OCI-LY1 (cell line): ENCODE measurements at regions not wholly inside any gene's neighbourhood (a gene's known extent, or its start where the extent isn't known, plus 50 kb on each side); places are given as distances from the start of the nearest gene placed in this dataset.

Source experiments
- H2AFZ ChIP-seq: fragments of 200-600 bp; sonication (generic), shearing (Covaris generic); 2 replicates; pipeline ENCODE4 v1.6.0; 2014; ENCODE audit warnings: antibody characterized with exemption, mild to moderate bottlenecking, low read length
- H3F3A ChIP-seq: fragments of 200-600 bp; sonication (generic), shearing (Covaris generic); 2 replicates; pipeline ENCODE4 v1.6.0; 2014; ENCODE audit warnings: mild to moderate bottlenecking, antibody characterized with exemption, low read length, moderate library complexity; ENCODE audit not compliant: insufficient read depth
- H3K27ac ChIP-seq: fragments of 200-600 bp; sonication (generic); 2 replicates; pipeline ENCODE4 v1.5.1; 2014; ENCODE audit warnings: low read length, mixed run types, mild to moderate bottlenecking, low read depth; ENCODE audit not compliant: poor library complexity, severe bottlenecking
- H3K27me3 ChIP-seq: fragments of 200-600 bp; sonication (generic); 2 replicates; pipeline ENCODE4 v1.6.0; 2014; ENCODE audit warnings: antibody characterized with exemption, mild to moderate bottlenecking, low read length, moderate library complexity; ENCODE audit not compliant: insufficient read depth
- H3K36me3 ChIP-seq: fragments of 200-600 bp; sonication (generic); 2 replicates; pipeline ENCODE4 v1.6.1; 2014; ENCODE audit warnings: mild to moderate bottlenecking, antibody characterized with exemption, low read length, moderate library complexity, mixed read lengths; ENCODE audit not compliant: insufficient read depth
- H3K4me1 ChIP-seq: fragments of 200-600 bp; sonication (generic); 2 replicates; pipeline ENCODE4 v1.5.1; 2014; ENCODE audit warnings: mild to moderate bottlenecking, low read length, moderate library complexity; ENCODE audit not compliant: insufficient read depth, severe bottlenecking
- H3K4me2 ChIP-seq: fragments of 200-600 bp; sonication (generic), shearing (Covaris generic); 2 replicates; pipeline ENCODE4 v1.6.1; 2014; ENCODE audit warnings: low read length
- H3K4me3 ChIP-seq: fragments of 200-600 bp; sonication (generic); 2 replicates; pipeline ENCODE4 v1.5.1; 2014; ENCODE audit warnings: low read length, low read depth, mild to moderate bottlenecking, mixed read lengths; ENCODE audit not compliant: poor library complexity, severe bottlenecking
- H3K79me2 ChIP-seq: fragments of 200-600 bp; shearing (Covaris generic); 2 replicates; pipeline ENCODE4 v1.6.1; 2016; ENCODE audit warnings: mixed run types, low read length, mixed read lengths; ENCODE audit not compliant: insufficient read depth
- H3K9ac ChIP-seq: fragments of 200-600 bp; sonication (generic), shearing (Covaris generic); 2 replicates; pipeline ENCODE4 v1.6.1; 2014; ENCODE audit warnings: mild to moderate bottlenecking, low read length, mixed read lengths
- H3K9me2 ChIP-seq: fragments of 200-600 bp; sonication (generic), shearing (Covaris generic); 2 replicates; pipeline ENCODE4 v1.6.1; 2014; ENCODE audit warnings: low read depth, mild to moderate bottlenecking, low read length, mixed read lengths
- H3K9me3 ChIP-seq: fragments of 200-600 bp; shearing (Covaris generic); 2 replicates; pipeline ENCODE4 v1.6.1; 2014; ENCODE audit warnings: low read length, mixed read lengths
- H4K20me1 ChIP-seq: fragments of 200-600 bp; sonication (generic), shearing (Covaris generic); 2 replicates; pipeline ENCODE4 v1.6.0; 2016; ENCODE audit warnings: mild to moderate bottlenecking, low read length; ENCODE audit not compliant: insufficient read depth
- EZH2 ChIP-seq: fragments of 200-600 bp; sonication (generic), shearing (Covaris generic); IDR thresholded peaks from 2 replicates; pipeline ENCODE4 v1.8.0; 2017; ENCODE audit warnings: borderline replicate concordance, mixed run types, mild to moderate bottlenecking, antibody characterized with exemption, low read length, moderate library complexity, mixed read lengths
- TF ChIP-seq, protein P1 (sequence below): fragments of 200-600 bp; sonication (generic), shearing (Covaris generic); IDR thresholded peaks from 2 replicates; pipeline ENCODE4 v1.5.1; 2017; ENCODE audit warnings: mild to moderate bottlenecking, antibody characterized with exemption, low read length, moderate library complexity, mixed read lengths

DNA sequence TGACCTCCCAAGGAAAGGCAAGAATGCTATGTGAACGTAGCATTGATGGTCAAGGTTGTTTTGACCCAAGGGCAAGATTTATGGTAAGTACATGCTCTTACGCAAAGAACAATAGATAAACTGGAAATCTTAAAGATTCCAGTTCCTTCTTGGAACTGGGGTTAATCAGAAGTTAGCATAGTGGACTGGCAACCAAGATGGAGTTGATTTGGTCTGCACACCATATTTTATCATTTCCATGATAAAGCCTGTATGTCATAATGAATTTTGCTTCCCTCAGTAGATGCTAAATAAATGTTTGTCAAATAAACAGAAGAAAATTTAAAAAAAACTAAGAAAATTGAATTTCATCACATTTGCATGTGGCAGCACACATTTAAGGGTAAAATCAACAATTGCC, 242.4 kb upstream of the MEF2C start:
- H2AFZ ChIP-seq, result no peak overlapping the region
- H3K9me2 ChIP-seq, result no peaks in the 10 kb centered on the region
- H3K4me1 ChIP-seq, result no peaks in the 10 kb centered on the region

DNA sequence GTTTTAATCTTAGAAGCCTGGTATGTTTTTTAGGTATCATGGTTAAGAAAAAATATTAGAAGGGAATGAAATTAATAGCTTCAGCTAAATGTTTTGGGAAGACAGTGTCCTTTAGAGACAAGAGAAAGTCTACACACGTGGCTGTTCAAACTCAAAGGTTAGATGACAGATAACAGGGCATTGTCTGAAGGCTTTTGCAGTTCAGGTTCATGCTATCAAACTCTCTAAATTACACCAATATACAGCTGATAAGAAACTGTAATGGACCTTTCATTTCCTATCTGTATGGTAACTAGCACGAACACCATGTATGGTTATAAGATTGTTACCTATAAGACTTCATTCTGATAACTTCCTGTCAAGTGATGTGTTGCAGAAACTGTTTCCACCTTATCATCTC, 240.6 kb upstream of the MEF2C start:
- Histone ChIP-seq H3K9me2 (no peaks in the 10 kb centered on the region), H3K9me3 (no peaks in the 10 kb centered on the region), H3K27ac (no peak overlapping the region), H3F3A (no peaks in the 10 kb centered on the region), H3K36me3 (no peaks in the 10 kb centered on the region), H3K4me2 (no peak overlapping the region), H3K4me1 (no peaks in the 10 kb centered on the region), H3K79me2 (no peaks in the 10 kb centered on the region), H4K20me1 (no peaks in the 10 kb centered on the region), H3K9ac (no peak overlapping the region), H2AFZ (peak overlapping the region; percentile 25; the same call in 1 of the 2 replicates), H3K27me3 (no peaks in the 10 kb centered on the region), H3K4me3 (no peak overlapping the region)
- TF ChIP-seq, protein P1, sequence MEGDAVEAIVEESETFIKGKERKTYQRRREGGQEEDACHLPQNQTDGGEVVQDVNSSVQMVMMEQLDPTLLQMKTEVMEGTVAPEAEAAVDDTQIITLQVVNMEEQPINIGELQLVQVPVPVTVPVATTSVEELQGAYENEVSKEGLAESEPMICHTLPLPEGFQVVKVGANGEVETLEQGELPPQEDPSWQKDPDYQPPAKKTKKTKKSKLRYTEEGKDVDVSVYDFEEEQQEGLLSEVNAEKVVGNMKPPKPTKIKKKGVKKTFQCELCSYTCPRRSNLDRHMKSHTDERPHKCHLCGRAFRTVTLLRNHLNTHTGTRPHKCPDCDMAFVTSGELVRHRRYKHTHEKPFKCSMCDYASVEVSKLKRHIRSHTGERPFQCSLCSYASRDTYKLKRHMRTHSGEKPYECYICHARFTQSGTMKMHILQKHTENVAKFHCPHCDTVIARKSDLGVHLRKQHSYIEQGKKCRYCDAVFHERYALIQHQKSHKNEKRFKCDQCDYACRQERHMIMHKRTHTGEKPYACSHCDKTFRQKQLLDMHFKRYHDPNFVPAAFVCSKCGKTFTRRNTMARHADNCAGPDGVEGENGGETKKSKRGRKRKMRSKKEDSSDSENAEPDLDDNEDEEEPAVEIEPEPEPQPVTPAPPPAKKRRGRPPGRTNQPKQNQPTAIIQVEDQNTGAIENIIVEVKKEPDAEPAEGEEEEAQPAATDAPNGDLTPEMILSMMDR, result no peak
- TF ChIP-seq EZH2, result no peak

More for the DNA sequence above, 242.4 kb upstream of the MEF2C start:
- H3K27me3 ChIP-seq, result no peaks in the 10 kb centered on the region
- no peak overlapping the region for H3K4me3 ChIP-seq
- H4K20me1 ChIP-seq, result no peaks in the 10 kb centered on the region
- no peak overlapping the region for H3K4me2 ChIP-seq
- no peaks in the 10 kb centered on the region for H3F3A ChIP-seq
- no peak for TF ChIP-seq EZH2
- TF ChIP-seq, protein P1, result no peak
- no peaks in the 10 kb centered on the region for H3K36me3 ChIP-seq
- H3K9me3 ChIP-seq, result no peaks in the 10 kb centered on the region
- no peak overlapping the region for H3K9ac ChIP-seq
- H3K27ac ChIP-seq, result no peak overlapping the region
- H3K79me2 ChIP-seq, result no peaks in the 10 kb centered on the region

- Histone ChIP-seq H3K9me2 (no peaks in the 10 kb centered on the region), H3K4me1 (no peaks in the 10 kb centered on the region), H4K20me1 (no peaks in the 10 kb centered on the region), H3K36me3 (no peaks in the 10 kb centered on the region), H3K79me2 (no peaks in the 10 kb centered on the region), H3K9me3 (no peaks in the 10 kb centered on the region), H3K27ac (no peak overlapping the region), H3K27me3 (no peaks in the 10 kb centered on the region), H3K4me2 (no peak overlapping the region), H3K4me3 (no peak overlapping the region), H2AFZ (no peak overlapping the region), H3K9ac (no peak overlapping the region), H3F3A (no peaks in the 10 kb centered on the region)
- no peak for TF ChIP-seq EZH2
- TF ChIP-seq, protein P1, result no peak
Observed at GRCh38 chr5:89120719-89121118, 237.7 kb upstream of the MEF2C start.
